K562 (cell line): ENCODE measurements at regions not wholly inside any gene's neighbourhood (a gene's known extent, or its start where the extent isn't known, plus 50 kb on each side); places are given as distances from the start of the nearest gene placed in this dataset.

Experiments
- MGA ChIP-seq: fragments of 450-650 bp; IDR thresholded peaks from 2 replicates; pipeline ENCODE4 v1.6.1; 2016; ENCODE audit warnings: mild to moderate bottlenecking, moderate library complexity

- TF ChIP-seq MGA: no peak
- TF ChIP-seq, all 486 proteins: peak for 0
Measured at GRCh38 chr7:13802651-13803050, 186.8 kb downstream of the ETV1 start (continued).
